ENCODE measurements at regions not wholly inside any gene's neighbourhood (a gene's known extent, or its start where the extent isn't known, plus 50 kb on each side); places are given as distances from the start of the nearest gene placed in this dataset.

DNA sequence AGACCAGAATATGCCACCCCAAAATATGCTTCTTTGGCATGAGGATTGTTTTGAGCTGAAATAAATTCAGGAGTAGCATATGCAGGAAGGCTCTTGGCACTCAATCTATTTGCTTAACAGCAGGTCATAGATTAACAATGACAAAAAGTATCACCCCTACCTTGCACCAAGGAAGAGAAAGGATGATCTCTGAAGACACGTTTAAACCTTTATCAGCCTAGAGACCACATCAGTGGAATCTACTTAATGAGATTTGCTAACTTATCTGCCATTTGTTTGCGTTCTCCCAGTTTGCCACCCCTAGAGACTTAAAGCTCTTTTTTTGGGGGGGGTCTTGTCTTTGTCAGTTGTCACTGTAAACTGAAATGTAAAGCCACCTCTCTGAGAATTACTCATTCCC lies 1278.7 kb upstream of the USP15 start:
- no peak for DNase-seq (ENCODE audit: low read depth in 2 of 3, low spot score in 2 of 3)

- DNase-seq (ENCODE audit: low read depth in 2 of 3, low spot score in 2 of 3) = no peak
Observed at GRCh38 chr12:60992087-60992486, 1268.1 kb upstream of the USP15 start.

DNA sequence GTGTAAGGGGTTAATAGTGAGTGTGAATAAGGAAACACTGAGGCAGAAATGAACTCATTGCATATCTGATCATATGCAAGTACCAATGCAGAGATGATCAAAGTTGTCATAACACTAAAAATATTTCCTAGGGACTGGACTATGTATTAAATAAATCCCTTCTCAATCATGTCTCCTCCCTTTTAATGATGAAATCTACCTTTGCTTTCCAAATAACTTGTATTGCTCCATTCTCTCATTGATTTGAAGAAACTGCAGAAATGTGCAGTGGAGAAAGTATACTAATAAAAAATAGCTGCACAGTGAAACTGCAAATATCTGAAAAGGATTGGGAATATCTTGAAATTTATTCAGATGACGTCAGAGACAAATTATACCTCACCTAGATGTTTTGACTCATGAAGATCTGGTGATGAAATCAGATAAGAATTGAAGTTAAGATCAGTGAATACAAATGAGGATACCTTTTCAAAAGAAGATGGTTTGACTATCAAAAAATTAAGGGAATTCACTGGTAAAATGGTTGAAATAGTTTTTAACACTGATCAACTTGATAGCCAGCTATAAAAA lies 1264.9 kb upstream of the USP15 start:
- DNase-seq (ENCODE audit: low read depth in 2 of 3, low spot score in 2 of 3) = no peak

DNA sequence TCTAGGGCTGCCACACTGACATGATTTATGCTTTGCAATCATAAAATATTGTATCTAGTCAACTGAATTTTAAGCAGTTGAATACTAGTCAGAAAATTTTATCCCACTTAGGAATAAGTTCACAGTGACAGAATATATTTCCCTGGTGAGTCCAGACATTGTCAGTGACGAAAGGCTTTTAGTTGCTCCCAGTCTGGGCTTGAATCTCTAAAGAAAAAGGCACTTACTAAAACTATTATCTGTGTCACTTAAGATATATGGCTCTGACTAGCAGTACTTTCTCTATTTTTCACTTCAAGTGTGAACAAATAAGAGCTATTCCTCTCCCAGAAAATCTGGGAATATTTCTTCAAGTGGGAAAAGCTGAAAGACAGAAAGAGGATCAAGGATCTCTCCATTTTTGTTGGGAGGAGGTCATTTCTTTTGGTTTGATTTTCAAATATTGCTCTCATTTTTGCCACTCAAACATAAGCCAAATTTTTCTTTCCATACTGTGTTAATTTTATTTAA lies 1262.3 kb upstream of the USP15 start:
- no peak for DNase-seq (ENCODE audit: low read depth in 2 of 3, low spot score in 2 of 3)

GRCh38 chr12:61009192-61009591 lies 1251.0 kb upstream of the USP15 start:
- no peak for DNase-seq (ENCODE audit: low read depth in 2 of 3, low spot score in 2 of 3)

DNA sequence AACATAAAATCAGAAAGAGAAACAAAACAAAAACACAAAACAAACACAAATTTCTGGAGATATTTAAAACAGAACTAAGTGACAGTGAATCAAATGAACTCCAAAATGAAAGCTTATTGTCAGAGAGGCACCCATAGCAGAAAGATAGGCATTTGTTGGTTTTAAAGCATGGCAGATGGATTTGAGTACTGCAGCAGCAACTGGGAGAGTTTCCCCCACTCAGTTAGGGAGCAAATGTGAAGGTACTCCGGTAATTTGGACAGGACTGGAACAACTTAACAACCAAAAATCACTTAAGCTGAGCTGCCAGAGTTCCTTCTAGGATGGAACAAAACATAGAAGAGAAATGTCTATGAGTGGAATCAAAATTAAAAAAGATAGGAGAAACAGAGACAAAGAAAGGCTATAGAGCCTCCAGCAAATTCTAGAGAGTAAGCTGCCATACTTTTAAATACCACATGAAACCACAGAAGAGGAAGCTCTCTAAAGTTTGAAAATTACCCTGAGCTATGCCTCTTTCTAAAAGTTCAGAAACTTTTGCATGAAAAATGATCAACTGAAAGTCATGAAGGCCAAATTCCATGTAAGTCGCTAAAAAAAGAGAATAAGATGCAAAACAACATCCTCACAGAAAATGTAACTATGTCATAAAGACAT lies 1248.3 kb upstream of the USP15 start:
- no peak for DNase-seq (ENCODE audit: low read depth in 2 of 3, low spot score in 2 of 3)

- DNase-seq (ENCODE audit: low read depth in 2 of 3, low spot score in 2 of 3) = no peak
Observed at GRCh38 chr12:61018571-61018970, 1241.6 kb upstream of the USP15 start.

DNA sequence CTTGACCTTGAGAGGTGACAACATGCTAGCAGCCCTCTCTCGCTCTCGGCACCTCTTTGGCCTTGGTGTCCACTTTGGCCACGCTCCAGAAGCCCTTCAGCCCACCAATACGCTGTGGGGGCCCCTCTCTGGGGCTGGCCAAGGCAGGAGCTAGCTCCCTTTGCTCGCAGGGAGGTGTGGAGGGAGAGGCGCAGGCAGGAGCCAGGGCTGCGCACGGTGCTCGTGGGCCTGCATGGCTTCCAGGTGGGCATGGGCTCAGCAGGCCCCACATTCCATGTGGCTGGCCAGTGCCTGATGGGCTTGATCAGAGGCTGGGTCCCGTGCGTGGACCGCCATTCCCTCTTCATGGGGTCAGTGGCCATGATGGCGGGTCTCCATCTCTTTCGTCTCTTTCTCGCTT lies 1237.0 kb upstream of the USP15 start:
- no peak for DNase-seq (ENCODE audit: low read depth in 2 of 3, low spot score in 2 of 3)

GRCh38 chr12:61029516-61029915 lies 1230.7 kb upstream of the USP15 start:
- no peak for DNase-seq (ENCODE audit: low read depth in 2 of 3, low spot score in 2 of 3)

- no peak for DNase-seq (ENCODE audit: low read depth in 2 of 3, low spot score in 2 of 3)
Observed at GRCh38 chr12:61037792-61038191, 1222.4 kb upstream of the USP15 start.

DNA sequence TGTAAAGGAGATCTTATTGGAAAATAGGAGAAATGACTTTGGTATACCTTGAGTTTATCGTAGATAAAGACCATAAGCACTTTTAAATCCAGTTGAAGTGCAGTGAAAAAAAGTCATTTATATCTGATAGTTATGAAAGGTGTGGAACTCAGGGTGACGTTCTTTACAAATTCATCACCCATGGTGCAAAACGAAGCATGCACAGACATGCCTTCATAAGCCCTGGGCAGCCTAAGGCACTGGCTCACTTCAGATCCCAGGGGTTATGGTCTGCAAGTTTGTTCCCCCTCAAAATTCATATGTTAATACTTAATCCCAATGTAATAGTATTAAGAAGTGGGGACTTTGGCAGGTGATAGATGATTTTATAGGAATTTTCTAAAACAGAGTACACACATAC lies 1216.4 kb upstream of the USP15 start:
- no peak for DNase-seq (ENCODE audit: low read depth in 2 of 3, low spot score in 2 of 3)

- DNase-seq (ENCODE audit: low read depth in 2 of 3, low spot score in 2 of 3) = no peak
Observed at GRCh38 chr12:61044766-61045165, 1215.4 kb upstream of the USP15 start.

- no peak for DNase-seq (ENCODE audit: low read depth in 2 of 3, low spot score in 2 of 3)
Observed at GRCh38 chr12:61070640-61071414, 1189.4 kb upstream of the USP15 start.

GRCh38 chr12:61072717-61073116 lies 1187.5 kb upstream of the USP15 start:
- DNase-seq (ENCODE audit: low read depth in 2 of 3, low spot score in 2 of 3) = no peak

DNA sequence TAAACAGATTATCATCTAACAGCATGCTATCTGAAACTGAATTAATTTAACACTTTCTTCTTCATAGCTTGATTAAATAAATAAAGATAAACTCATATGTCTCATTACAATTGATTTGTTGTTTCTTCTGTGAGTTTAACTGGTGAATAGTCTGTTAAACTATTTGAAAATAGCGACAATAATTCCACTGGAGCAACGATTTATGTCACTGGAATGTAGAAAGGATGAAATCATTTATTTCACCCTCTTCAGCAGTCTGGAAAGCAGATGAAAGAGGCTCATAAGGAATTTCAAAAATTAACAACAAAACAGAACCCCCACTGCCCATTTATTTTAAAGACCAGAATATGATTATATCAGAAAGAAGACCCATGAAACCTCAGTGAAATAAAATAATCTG lies 1165.1 kb upstream of the USP15 start:
- no peak for DNase-seq (ENCODE audit: low read depth in 2 of 3, low spot score in 2 of 3)

- DNase-seq (ENCODE audit: low read depth in 2 of 3, low spot score in 2 of 3) = no peak
Observed at GRCh38 chr12:61098031-61098580, 1162.1 kb upstream of the USP15 start.

DNA sequence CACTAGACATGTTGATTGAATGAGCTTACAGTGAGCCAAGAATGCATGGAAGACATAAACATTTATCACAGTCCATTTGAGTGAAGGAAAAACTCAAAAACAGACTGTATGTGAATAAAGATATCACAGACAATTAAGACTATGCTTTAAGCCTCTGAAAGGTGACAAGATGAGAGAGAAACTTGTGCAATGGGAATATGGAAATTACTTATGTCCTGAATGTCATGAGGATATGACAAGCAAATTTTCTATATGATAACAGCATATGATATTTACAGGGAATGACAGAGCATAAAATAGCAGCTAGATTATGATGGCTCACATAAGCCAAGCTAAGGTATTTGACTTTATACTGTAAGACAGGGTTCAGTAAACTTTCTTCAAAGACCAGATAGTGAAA lies 1153.1 kb upstream of the USP15 start:
- DNase-seq (ENCODE audit: low read depth in 2 of 3, low spot score in 2 of 3) = no peak

DNA sequence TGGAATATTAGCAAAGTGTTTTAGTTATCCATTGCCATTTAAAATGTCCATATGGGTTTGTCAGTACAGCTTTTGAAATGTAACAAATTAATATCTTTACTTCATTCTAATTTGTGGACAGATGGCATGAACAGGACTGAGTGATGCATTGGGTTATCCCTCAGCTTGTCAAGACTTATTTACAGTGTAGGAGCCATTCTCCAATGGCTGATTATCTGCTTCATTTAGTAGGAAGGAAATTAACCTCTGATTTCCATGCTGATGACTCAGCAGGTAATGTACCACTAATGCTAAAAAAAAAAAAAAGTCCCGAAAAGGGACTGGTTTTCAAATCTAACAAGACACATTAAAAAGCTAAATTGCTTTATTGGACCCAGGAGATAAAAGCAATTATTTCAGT lies 1149.0 kb upstream of the USP15 start:
- no peak for DNase-seq (ENCODE audit: low read depth in 2 of 3, low spot score in 2 of 3)

- DNase-seq (ENCODE audit: low read depth in 2 of 3, low spot score in 2 of 3) = no peak
Observed at GRCh38 chr12:61137677-61138414, 1122.4 kb upstream of the USP15 start.

GRCh38 chr12:61138415-61138759 lies 1121.8 kb upstream of the USP15 start:
- no peak for DNase-seq (ENCODE audit: low read depth in 2 of 3, low spot score in 2 of 3)

- DNase-seq (ENCODE audit: low read depth in 2 of 3, low spot score in 2 of 3) = no peak
Observed at GRCh38 chr12:61161961-61162360, 1098.2 kb upstream of the USP15 start.

All from activated CD8-positive, alpha-beta memory T cell treated with anti-CD3 and anti-CD28 coated beads for 48 hours (primary cell).